HepG2 (cell line): ENCODE measurements at regions not wholly inside any gene's neighbourhood (a gene's known extent, or its start where the extent isn't known, plus 50 kb on each side); places are given as distances from the start of the nearest gene placed in this dataset.

Source experiments
- AKNA ChIP-seq: sonication (generic); formaldehyde crosslinking; IDR thresholded peaks from 2 replicates; pipeline ENCODE4 v1.4.0; 2020; ENCODE audit warnings: missing genetic modification reagents, borderline replicate concordance
- CERS6 ChIP-seq: sonication (generic); formaldehyde crosslinking; IDR thresholded peaks from 2 replicates; pipeline ENCODE4 v1.5.0; 2020; ENCODE audit warnings: missing genetic modification reagents
- CHCHD3 ChIP-seq: sonication (generic); formaldehyde crosslinking; IDR thresholded peaks from 2 replicates; pipeline ENCODE4 v1.8.0; 2022; ENCODE audit warnings: mild to moderate bottlenecking, missing genetic modification reagents, moderate library complexity
- CTCF ChIP-seq: sonication (generic); formaldehyde crosslinking; IDR thresholded peaks from 2 replicates; pipeline ENCODE4 v1.5.0; 2020; ENCODE audit warnings: mild to moderate bottlenecking, missing genetic modification reagents, moderate library complexity
- EP300 ChIP-seq, 3 experiments: sonication (generic) in 1 of 3; formaldehyde crosslinking in 1 of 3; IDR thresholded peaks; 2 replicates each; pipeline versions ENCODE4 v1.5.1 to v1.6.1; 2011 to 2020; ENCODE audit warnings: low read depth in 2 of 3, low read length in 2 of 3, borderline replicate concordance in 1 of 3, improper control_type of control experiment in 1 of 3, mild to moderate bottlenecking in 1 of 3, missing genetic modification reagents in 1 of 3, moderate library complexity in 1 of 3
- EZH2 ChIP-seq: conservative IDR thresholded peaks from 2 replicates; pipeline ENCODE4 v1.6.1; 2012; ENCODE audit warnings: mild to moderate bottlenecking, low read depth, low read length, moderate library complexity
- POLR2A ChIP-seq, 2 experiments: IDR thresholded peaks; 2 replicates each; pipeline ENCODE4 v1.6.1; 2011; ENCODE audit warnings: low read depth in 2 of 2, low read length in 2 of 2, mild to moderate bottlenecking in 1 of 2, moderate library complexity in 1 of 2; ENCODE audit not compliant: insufficient read depth in 1 of 2
- PREB ChIP-seq: sonication (generic); formaldehyde crosslinking; IDR thresholded peaks from 2 replicates; pipeline ENCODE4 v1.4.0; 2020; ENCODE audit warnings: missing genetic modification reagents
- REST ChIP-seq, 2 experiments: IDR thresholded peaks; 2 replicates each; pipeline ENCODE4 v1.6.1; 2011 to 2012; ENCODE audit warnings: low read length in 2 of 2, borderline replicate concordance in 1 of 2, low read depth in 1 of 2, mild to moderate bottlenecking in 1 of 2, moderate library complexity in 1 of 2
- RXRA ChIP-seq: sonication (generic); formaldehyde crosslinking; IDR thresholded peaks from 2 replicates; pipeline ENCODE4 v1.5.1; 2020; ENCODE audit warnings: missing genetic modification reagents
- TSC22D2 ChIP-seq: sonication (generic); formaldehyde crosslinking; IDR thresholded peaks from 2 replicates; pipeline ENCODE4 v1.5.1; 2020; ENCODE audit warnings: missing genetic modification reagents, mild to moderate bottlenecking, borderline replicate concordance
- ZBTB8A ChIP-seq: sonication (generic); formaldehyde crosslinking; IDR thresholded peaks from 2 replicates; pipeline ENCODE4 v1.4.0; 2020; ENCODE audit warnings: mild to moderate bottlenecking, low read depth, missing genetic modification reagents, borderline replicate concordance
- ZNF530 ChIP-seq: sonication (generic); formaldehyde crosslinking; IDR thresholded peaks from 2 replicates; pipeline ENCODE4 v1.5.0; 2020; ENCODE audit warnings: low read depth, mild to moderate bottlenecking, missing genetic modification reagents
- ZNF639 ChIP-seq: conservative IDR thresholded peaks from 2 replicates; pipeline ENCODE4 v1.6.1; 2018; ENCODE audit warnings: missing genetic modification reagents

GRCh38 chr5:61720829-61721228 lies 388.8 kb downstream of the ZSWIM6 start:
- TF ChIP-seq AKNA (CRISPR knock-in tag) (no peak), ZNF530 (no peak), CTCF (no peak), TSC22D2 (CRISPR knock-in tag) (no peak), EP300 (IDR thresholded peaks at IDR 0.05; ENCODE audit: low read depth in 2 of 2, low read length in 2 of 2) (no peak), EP300 (CRISPR knock-in tag; IDR thresholded peaks at IDR 0.05; ENCODE audit: borderline replicate concordance) (no peak), CHCHD3 (no peak), EZH2 (no peak), POLR2A (IDR thresholded peaks at IDR 0.05; ENCODE audit: insufficient read depth in 1 of 2, low read depth in 2 of 2, low read length in 2 of 2) (no peak), PREB (CRISPR knock-in tag) (no peak), RXRA (CRISPR knock-in tag) (no peak), ZBTB8A (CRISPR knock-in tag) (no peak), REST (IDR thresholded peaks at IDR 0.05; ENCODE audit: borderline replicate concordance in 1 of 2, low read depth in 1 of 2, low read length in 2 of 2) (no peak), ZNF639 (CRISPR knock-in tag) (no peak), CERS6 (no peak)
